Stimulated activated CD4-positive, alpha-beta T cell treated with anti-CD3 and anti-CD28 coated beads, Interleukin-4, amount 100 ng/mL, for 24 hours (primary cell): ENCODE measurements at regions not wholly inside any gene's neighbourhood (a gene's known extent, or its start where the extent isn't known, plus 50 kb on each side); places are given as distances from the start of the nearest gene placed in this dataset.

Source experiments
- DNase-seq: peaks from one replicate; pipeline ENCODE4 v3.0.0-alpha.2; 2020

- no peak for DNase-seq
Observed at GRCh38 chr11:93967258-93967657, 53.9 kb upstream of the HEPHL1 start.

GRCh38 chr11:93967944-93968343 is 53.2 kb upstream of the HEPHL1 start:
- DNase-seq: no peak

GRCh38 chr11:93969925-93970922 is 50.9 kb upstream of the HEPHL1 start:
- DNase-seq: no peak
